Ishikawa (cell line): ENCODE measurements at regions not wholly inside any gene's neighbourhood (a gene's known extent, or its start where the extent isn't known, plus 50 kb on each side); places are given as distances from the start of the nearest gene placed in this dataset.

Experiments
- CEBPB ChIP-seq: IDR thresholded peaks from 2 replicates; pipeline ENCODE4 v1.6.1; 2012
- EGR1 ChIP-seq: IDR thresholded peaks from 2 replicates; pipeline ENCODE4 v1.6.1; 2012
- MAX ChIP-seq: IDR thresholded peaks from 2 replicates; pipeline ENCODE4 v1.6.1; 2012
- TAF1 ChIP-seq: IDR thresholded peaks from 2 replicates; pipeline ENCODE4 v1.6.1; 2012; ENCODE audit warnings: low read depth, mild to moderate bottlenecking
- TEAD4 ChIP-seq: IDR thresholded peaks from 2 replicates; pipeline ENCODE4 v1.6.1; 2012

- TF ChIP-seq TAF1 (no peak), CEBPB (no peak), MAX (no peak), TEAD4 (no peak), EGR1 (no peak)
These were observed 576.9 kb downstream of the ADCYAP1 start for GRCh38 chr18:1481577-1481976.
